Mesenchymal stem cell (in vitro differentiated cells and primary cell): ENCODE measurements at regions not wholly inside any gene's neighbourhood (a gene's known extent, or its start where the extent isn't known, plus 50 kb on each side); places are given as distances from the start of the nearest gene placed in this dataset.
"Not testable (repeated sequence)": the region's sequence is repeated elsewhere in the genome, so short reads cannot be mapped to it uniquely, and the experiment has no call there.

Experiments
- DNase-seq: peaks from one replicate; pipeline ENCODE4 v3.0.0-alpha.2; 2013
- H2AFZ ChIP-seq: one replicate; pipeline ENCODE4 v1.6.1; 2013; ENCODE audit warnings: low read depth, mild to moderate bottlenecking, control low read depth, inconsistent platforms, low read length, moderate library complexity
- H2AK5ac ChIP-seq: 2 replicates; pipeline ENCODE4 v1.6.1; 2013; ENCODE audit warnings: low read length, moderate library complexity, mild to moderate bottlenecking, inconsistent platforms; ENCODE audit not compliant: severe bottlenecking
- H2BK120ac ChIP-seq: one replicate; pipeline ENCODE4 v1.6.1; 2013; ENCODE audit warnings: low read depth, mild to moderate bottlenecking, inconsistent platforms, low read length, moderate library complexity
- H2BK12ac ChIP-seq, 2 experiments: one replicate each; pipeline ENCODE4 v1.6.1; 2013; ENCODE audit warnings: inconsistent platforms in 2 of 2, low read length in 2 of 2, mild to moderate bottlenecking in 2 of 2, moderate library complexity in 2 of 2, control low read depth in 1 of 2
- H2BK15ac ChIP-seq: one replicate; pipeline ENCODE4 v1.6.1; 2013; ENCODE audit warnings: mild to moderate bottlenecking, low read depth, inconsistent platforms; ENCODE audit not compliant: poor library complexity, severe bottlenecking
- H2BK5ac ChIP-seq: 2 replicates; pipeline ENCODE4 v1.6.1; 2013; ENCODE audit warnings: low read depth, mild to moderate bottlenecking, low read length, control low read depth, inconsistent platforms; ENCODE audit not compliant: poor library complexity, severe bottlenecking
- H3K14ac ChIP-seq, 2 experiments: one replicate each; pipeline ENCODE4 v1.6.1; 2013; ENCODE audit warnings: inconsistent platforms in 2 of 2, low read length in 2 of 2, control low read depth in 1 of 2, mild to moderate bottlenecking in 1 of 2, moderate library complexity in 1 of 2
- H3K18ac ChIP-seq, 2 experiments: one replicate each; pipeline ENCODE4 v1.6.1; 2013; ENCODE audit warnings: inconsistent platforms in 2 of 2, low read length in 2 of 2, control low read depth in 1 of 2, low read depth in 1 of 2, mild to moderate bottlenecking in 1 of 2
- H3K23ac ChIP-seq, 2 experiments: one replicate each; pipeline ENCODE4 v1.6.1; 2013; ENCODE audit warnings: inconsistent platforms in 2 of 2, low read length in 2 of 2, mild to moderate bottlenecking in 2 of 2, moderate library complexity in 2 of 2, control low read depth in 1 of 2
- H3K27ac ChIP-seq: 2 replicates; pipeline ENCODE4 v1.5.1; 2013; ENCODE audit warnings: mild to moderate bottlenecking, moderate library complexity, low read length, control low read depth, inconsistent platforms; ENCODE audit not compliant: poor library complexity, severe bottlenecking
- H3K27me3 ChIP-seq, 2 experiments: 2 replicates each; pipeline versions ENCODE4 v1.6.1 to v1.7.0; 2013; ENCODE audit warnings: low read length in 2 of 2, mild to moderate bottlenecking in 2 of 2, moderate library complexity in 2 of 2, control low read depth in 1 of 2, inconsistent platforms in 1 of 2; ENCODE audit not compliant: control insufficient read depth in 1 of 2, insufficient read depth in 1 of 2
- H3K36me3 ChIP-seq, 2 experiments: 2 replicates each; pipeline versions ENCODE4 v1.6.1 to v1.7.0; 2013; ENCODE audit warnings: low read length in 2 of 2, control low read depth in 1 of 2, inconsistent platforms in 1 of 2, low read depth in 1 of 2, mild to moderate bottlenecking in 1 of 2; ENCODE audit not compliant: insufficient read depth in 2 of 2, control insufficient read depth in 1 of 2
- H3K4ac ChIP-seq, 2 experiments: one replicate each; pipeline ENCODE4 v1.6.1; 2013; ENCODE audit warnings: inconsistent platforms in 2 of 2, low read length in 2 of 2, mild to moderate bottlenecking in 2 of 2, moderate library complexity in 2 of 2, control low read depth in 1 of 2, low read depth in 1 of 2
- H3K4me1 ChIP-seq: 2 replicates; pipeline ENCODE4 v1.6.1; 2013; ENCODE audit warnings: low read depth, low read length, control low read depth; ENCODE audit not compliant: control insufficient read depth, insufficient read depth
- H3K4me2 ChIP-seq: 2 replicates; pipeline ENCODE4 v1.6.1; 2013; ENCODE audit warnings: low read length, mild to moderate bottlenecking, inconsistent platforms; ENCODE audit not compliant: poor library complexity, severe bottlenecking
- H3K4me3 ChIP-seq, 2 experiments: 2 replicates each; pipeline versions ENCODE4 v1.5.1 to v1.7.0; 2013; ENCODE audit warnings: low read length in 2 of 2, mild to moderate bottlenecking in 2 of 2, control low read depth in 1 of 2, low read depth in 1 of 2; ENCODE audit not compliant: insufficient read depth in 1 of 2
- H3K79me1 ChIP-seq: replicated peaks from 2 replicates; pipeline ENCODE4 v1.6.1; 2013; ENCODE audit warnings: mild to moderate bottlenecking, control low read depth, low read length, inconsistent platforms; ENCODE audit not compliant: poor library complexity, severe bottlenecking
- H3K9ac ChIP-seq: 2 replicates; pipeline ENCODE4 v1.7.0; 2013; ENCODE audit warnings: mild to moderate bottlenecking, low read length, moderate library complexity
- H3K9me3 ChIP-seq: 2 replicates; pipeline ENCODE4 v1.7.0; 2013; ENCODE audit warnings: mild to moderate bottlenecking, low read length; ENCODE audit not compliant: control insufficient read depth
- H4K8ac ChIP-seq: one replicate; pipeline ENCODE4 v1.6.1; 2013; ENCODE audit warnings: inconsistent platforms, mild to moderate bottlenecking, low read length, moderate library complexity
- H4K91ac ChIP-seq: one replicate; pipeline ENCODE4 v1.6.1; 2013; ENCODE audit warnings: mild to moderate bottlenecking, low read length, inconsistent platforms
- WGBS: methylation state at CpG from one replicate; pipeline ENCODE4 v1.1.7; 2013; ENCODE audit warnings: mixed read lengths; 5-methylcytosine and 5-hydroxymethylcytosine counted together

GRCh38 chr3:71926616-71927015, 141.7 kb upstream of the PROK2 start:
- no peak overlapping the region for H3K4me3 ChIP-seq
- no peaks in the 10 kb centered on the region for H3K9me3 ChIP-seq
- H2AFZ ChIP-seq = no peak overlapping the region
- no peak overlapping the region for H2BK15ac ChIP-seq
- H3K27me3 ChIP-seq = peaks cover 29 to 45% of the 10 kb centered on the region in 2 experiments
- no peak overlapping the region for H3K18ac ChIP-seq
- no peaks in the 10 kb centered on the region for H3K4me1 ChIP-seq
- no peak overlapping the region for H3K9ac ChIP-seq
- no peak overlapping the region for H2BK5ac ChIP-seq
- no peak for DNase-seq
- no peak overlapping the region for H3K4ac ChIP-seq
- no peak overlapping the region for H2BK120ac ChIP-seq
- no peak overlapping the region for H2AK5ac ChIP-seq
- H3K14ac ChIP-seq = no peak overlapping the region
- no peaks in the 10 kb centered on the region for H3K79me1 ChIP-seq
- no peak overlapping the region for H2BK12ac ChIP-seq
- no peak overlapping the region for H3K27ac ChIP-seq
- no peak overlapping the region for H4K8ac ChIP-seq
- no peaks in the 10 kb centered on the region for H3K36me3 ChIP-seq
- WGBS = 35% methylated on average over 5 of the region's 5 CpGs
- no peak overlapping the region for H4K91ac ChIP-seq
- H3K23ac ChIP-seq = no peak overlapping the region
- H3K4me2 ChIP-seq = no peak overlapping the region

- WGBS = 21% methylated on average over 2 of the region's 2 CpGs
- Histone ChIP-seq H3K4me1 (no peaks in the 10 kb centered on the region), H3K27me3 (peaks cover 33 to 45% of the 10 kb centered on the region in 2 experiments)
Observed at GRCh38 chr3:71926262-71926600, 141.3 kb upstream of the PROK2 start.

GRCh38 chr3:71925511-71926261, 140.7 kb upstream of the PROK2 start:
- WGBS = 32% methylated on average over 13 of the region's 13 CpGs

More at GRCh38 chr3:71926262-71926600, 141.3 kb upstream of the PROK2 start:
- Histone ChIP-seq H3K9me3 (no peaks in the 10 kb centered on the region), H3K9ac (no peak overlapping the region), H3K4ac (no peak overlapping the region), H4K91ac (no peak overlapping the region), H3K23ac (no peak overlapping the region), H3K14ac (no peak overlapping the region), H3K36me3 (no peaks in the 10 kb centered on the region), H3K18ac (no peak overlapping the region), H2BK15ac (no peak overlapping the region), H2AK5ac (no peak overlapping the region), H2AFZ (no peak overlapping the region), H3K4me2 (no peak overlapping the region), H3K79me1 (no peaks in the 10 kb centered on the region), H2BK5ac (no peak overlapping the region), H2BK12ac (no peak overlapping the region), H2BK120ac (no peak overlapping the region), H4K8ac (no peak overlapping the region), H3K4me3 (no peak overlapping the region), H3K27ac (no peak overlapping the region)
- peak; percentile 4 for DNase-seq

GRCh38 chr3:71924721-71925120, 139.8 kb upstream of the PROK2 start:
- Histone ChIP-seq H3K9me3 (no peaks in the 10 kb centered on the region), H3K79me1 (no peaks in the 10 kb centered on the region), H2BK120ac (no peak overlapping the region), H2AK5ac (no peak overlapping the region), H3K9ac (no peak overlapping the region), H3K4me2 (no peak overlapping the region), H3K4me3 (no peak overlapping the region), H3K27ac (no peak overlapping the region), H2AFZ (no peak overlapping the region), H4K91ac (no peak overlapping the region), H4K8ac (no peak overlapping the region), H3K14ac (no peak overlapping the region), H3K36me3 (no peaks in the 10 kb centered on the region), H2BK15ac (no peak overlapping the region), H2BK12ac (no peak overlapping the region), H3K18ac (no peak overlapping the region), H2BK5ac (no peak overlapping the region), H3K23ac (no peak overlapping the region), H3K27me3 (peaks cover 48 to 56% of the 10 kb centered on the region in 2 experiments), H3K4ac (no peak overlapping the region), H3K4me1 (no peaks in the 10 kb centered on the region)
- no peak for DNase-seq
- WGBS = 76% methylated on average over 2 of the region's 2 CpGs

More at GRCh38 chr3:71925511-71926261, 140.7 kb upstream of the PROK2 start:
- H3K27me3 ChIP-seq = peaks cover 38 to 49% of the 10 kb centered on the region in 2 experiments
- not testable (repeated sequence) for H2BK15ac ChIP-seq, H3K4me1 ChIP-seq, DNase-seq, H3K27ac ChIP-seq, H2AFZ ChIP-seq, H3K79me1 ChIP-seq, H3K4me3 ChIP-seq, H3K4ac ChIP-seq, H3K9ac ChIP-seq, H3K23ac ChIP-seq, H2BK120ac ChIP-seq, H2AK5ac ChIP-seq, H3K9me3 ChIP-seq, H2BK5ac ChIP-seq, H2BK12ac ChIP-seq, H3K14ac ChIP-seq, H3K18ac ChIP-seq, H3K36me3 ChIP-seq, H3K4me2 ChIP-seq, H4K91ac ChIP-seq, H4K8ac ChIP-seq
